Effector CD4-positive, alpha-beta T cell (primary cell): ENCODE measurements at regions not wholly inside any gene's neighbourhood (a gene's known extent, or its start where the extent isn't known, plus 50 kb on each side); places are given as distances from the start of the nearest gene placed in this dataset.
"Not testable (repeated sequence)": the region's sequence is repeated elsewhere in the genome, so short reads cannot be mapped to it uniquely, and the experiment has no call there.

Experiments used
- DNase-seq: peaks from one replicate; pipeline ENCODE4 v3.0.0-alpha.2; 2020

DNA sequence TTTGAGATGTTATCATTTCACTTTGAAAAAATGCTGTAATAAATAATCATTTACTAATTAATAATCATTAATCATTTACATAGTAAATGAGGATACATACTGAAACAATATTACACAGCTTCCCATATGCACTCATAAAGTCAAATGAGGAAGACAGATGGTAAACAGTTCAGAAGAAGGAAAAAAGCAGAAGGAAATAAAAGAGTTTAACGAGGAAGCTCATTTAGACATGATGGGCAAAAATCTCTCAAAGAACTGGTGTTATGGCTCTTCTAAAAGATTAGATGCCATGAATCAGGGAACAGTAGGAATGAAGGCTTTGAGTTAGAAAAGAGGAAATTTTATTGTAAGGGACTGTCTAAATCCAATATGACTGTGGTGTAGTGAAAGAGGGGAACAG, 347.6 kb downstream of the PTPRC start:
- no peak for DNase-seq

DNA sequence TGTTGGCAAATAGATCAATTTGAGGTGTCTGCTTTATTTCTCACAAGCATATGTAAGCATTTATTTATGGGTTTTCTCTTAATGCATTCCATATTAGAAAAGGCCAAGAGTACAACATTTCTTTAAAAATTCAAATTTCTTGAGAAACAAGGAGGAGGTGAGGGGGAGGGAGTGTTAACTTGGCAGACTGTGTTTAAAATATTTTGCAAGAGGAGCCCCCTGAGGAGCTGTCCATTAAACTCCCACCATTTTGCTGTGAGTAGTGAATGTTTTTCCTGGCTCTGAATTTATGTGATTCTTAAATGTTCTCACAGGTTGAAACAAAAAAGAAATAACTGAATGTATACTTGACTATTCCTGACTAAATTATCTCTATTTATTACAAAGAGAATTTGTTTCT, 363.8 kb downstream of the PTPRC start:
- no peak for DNase-seq

DNA sequence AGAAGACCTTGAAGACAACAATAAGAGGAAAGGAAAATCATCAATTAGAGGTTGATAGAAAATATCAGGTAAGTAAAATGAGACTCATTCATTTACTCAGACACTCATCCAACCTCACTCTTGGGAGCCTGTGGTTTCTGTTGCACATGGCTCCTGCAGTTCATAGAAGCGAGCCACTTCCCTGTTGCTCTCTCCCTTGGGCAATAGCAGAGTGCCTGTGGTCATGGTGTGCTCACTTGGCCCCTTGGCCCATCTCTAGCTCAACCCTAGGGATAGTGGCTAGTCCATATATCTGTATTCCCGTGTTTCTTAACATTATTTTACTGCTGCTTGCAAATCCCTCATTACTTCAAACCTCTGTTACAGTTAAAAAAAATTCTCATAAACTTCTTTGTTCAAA, 368.6 kb downstream of the PTPRC start:
- DNase-seq, result no peak

DNA sequence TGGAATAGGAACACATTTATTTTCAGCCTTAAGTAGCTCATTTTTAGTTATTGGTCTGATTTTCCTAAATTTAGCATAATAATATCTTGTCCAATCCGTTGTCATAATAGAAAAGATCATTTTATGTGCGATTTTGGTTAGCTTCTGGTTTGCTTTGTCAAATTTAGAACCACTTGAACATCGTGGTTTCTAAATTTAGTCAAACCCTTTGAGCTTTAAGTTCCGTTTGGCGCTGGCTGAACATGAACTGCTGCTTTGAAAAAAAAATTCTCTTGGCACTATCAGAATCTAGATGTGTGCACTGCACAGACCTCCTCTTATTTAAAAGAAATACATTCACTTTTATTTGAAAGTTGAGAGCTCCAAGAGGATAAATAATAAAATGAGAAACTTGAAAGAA, 370.6 kb downstream of the PTPRC start:
- no peak for DNase-seq

DNA sequence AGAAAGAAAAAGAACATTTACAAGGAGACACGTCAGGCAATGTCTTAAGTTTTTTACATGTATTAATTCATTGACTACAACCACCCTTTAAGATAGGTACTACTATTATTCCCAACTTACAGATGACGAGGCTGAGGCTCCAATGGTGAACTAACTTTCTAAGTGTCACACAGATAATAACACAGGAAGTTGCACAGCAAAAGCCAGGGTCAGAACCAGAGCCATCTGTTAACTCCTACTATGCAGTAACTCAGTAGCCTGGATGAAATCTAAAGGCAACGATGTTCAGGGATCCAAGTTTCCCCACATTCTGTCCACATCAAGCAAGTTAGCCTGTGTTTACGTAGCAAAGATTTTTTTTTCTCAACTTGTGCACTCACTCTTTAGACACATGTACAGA, 371.7 kb downstream of the PTPRC start:
- DNase-seq, result no peak

DNA sequence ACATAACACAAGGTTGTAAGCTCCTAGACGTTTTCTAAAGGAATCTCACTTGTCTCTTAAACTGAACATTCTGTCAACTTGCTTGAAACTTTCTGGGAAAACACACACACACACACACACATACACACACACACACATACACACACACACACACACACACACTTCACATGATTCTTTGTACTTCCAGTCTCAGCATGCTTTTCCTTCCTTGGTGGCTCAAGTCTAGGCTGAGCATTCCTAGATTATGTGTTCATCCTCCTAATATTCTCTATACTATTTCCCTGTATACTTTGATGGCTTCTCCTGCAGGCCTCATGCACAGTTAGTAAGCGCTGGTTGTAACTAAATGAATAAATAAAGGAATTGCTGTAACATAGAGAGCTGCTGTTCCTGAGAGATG, 372.1 kb downstream of the PTPRC start:
- DNase-seq, result no peak

DNA sequence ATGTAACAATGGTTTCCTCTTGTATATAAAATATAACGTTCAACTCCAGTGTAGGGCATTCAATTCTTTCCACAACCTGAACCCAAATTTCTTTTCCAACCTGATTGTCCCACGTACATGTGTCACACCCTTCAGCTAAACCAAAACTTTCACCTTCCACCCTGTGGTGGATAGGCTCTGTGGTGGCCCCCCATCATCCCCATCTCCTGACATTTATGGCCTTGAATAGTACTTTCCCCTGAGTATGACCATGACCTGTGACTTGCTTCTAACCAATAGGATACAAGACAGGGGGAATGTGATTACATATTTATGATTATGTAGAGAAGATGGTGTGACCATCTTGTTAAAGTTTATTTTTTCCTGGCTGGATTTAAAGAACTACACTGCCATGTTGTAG, 377.0 kb downstream of the PTPRC start:
- DNase-seq, result no peak

DNA sequence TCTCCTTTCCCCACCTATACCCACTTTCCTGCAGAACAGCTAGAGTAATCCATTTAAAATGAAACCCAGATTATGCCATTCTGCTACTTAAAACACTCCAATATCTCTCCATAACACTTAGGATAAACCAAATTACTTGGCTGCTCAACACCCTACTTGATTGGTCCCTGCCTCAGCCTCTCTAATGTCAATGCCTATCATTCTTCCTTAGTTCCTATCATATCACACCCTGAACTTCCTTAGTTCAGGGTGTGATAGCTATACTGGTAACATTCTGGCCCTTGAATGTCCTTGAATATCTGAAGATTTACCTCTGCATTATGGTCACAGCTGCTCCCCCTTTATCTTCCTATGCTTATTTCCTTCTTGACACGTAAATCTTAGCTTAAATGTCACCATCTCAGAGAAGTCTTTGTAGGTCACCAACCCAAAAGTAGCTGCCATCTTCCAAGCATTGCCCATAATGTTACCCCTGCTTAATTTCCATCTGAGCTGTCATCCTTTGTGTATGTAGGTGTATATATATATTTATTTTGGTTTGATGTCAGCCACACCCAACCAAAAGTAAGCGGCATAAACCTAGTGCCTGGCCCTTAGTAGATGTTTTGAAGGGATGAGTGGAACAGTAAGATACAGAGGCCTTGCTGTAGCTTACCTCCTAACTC, 379.8 kb downstream of the PTPRC start:
- DNase-seq, result no peak

DNA sequence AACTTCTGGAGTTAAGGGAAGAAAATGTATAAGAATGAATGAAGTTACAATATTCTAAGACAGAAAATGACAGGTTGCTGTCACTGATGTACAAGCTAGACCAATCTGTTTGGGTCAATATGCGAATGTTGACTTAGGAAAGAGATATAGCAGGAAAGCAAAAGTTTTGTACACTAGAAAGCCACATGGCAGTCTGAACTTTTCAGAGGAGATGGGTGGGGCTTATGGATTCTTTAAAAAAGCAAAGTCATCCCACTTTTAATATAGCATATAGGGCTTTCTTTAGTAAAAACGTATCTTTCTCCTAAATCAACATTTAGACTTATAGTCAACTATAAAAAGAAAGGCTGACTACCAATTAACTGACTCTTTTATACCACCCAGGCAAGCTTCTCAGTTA, 381.2 kb downstream of the PTPRC start:
- no peak for DNase-seq

DNA sequence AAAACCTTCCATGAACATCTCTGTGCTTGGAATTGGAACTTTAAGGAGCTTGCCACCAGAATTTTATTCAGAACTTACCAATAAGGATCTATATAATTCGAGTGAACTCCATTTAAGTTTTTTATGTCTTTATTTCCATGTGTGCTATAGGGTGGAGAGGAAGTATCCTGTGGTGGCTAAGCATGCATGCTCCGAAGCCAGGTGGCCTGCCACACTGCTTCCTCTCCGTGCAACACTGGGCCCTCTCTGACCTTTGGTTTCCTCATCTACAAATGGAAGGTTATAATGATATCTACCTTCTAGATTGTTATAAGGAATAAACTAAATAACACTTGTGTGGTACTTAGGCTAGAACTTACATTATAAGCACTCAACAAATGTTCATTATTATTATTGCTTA, 382.1 kb downstream of the PTPRC start:
- DNase-seq, result no peak

DNA sequence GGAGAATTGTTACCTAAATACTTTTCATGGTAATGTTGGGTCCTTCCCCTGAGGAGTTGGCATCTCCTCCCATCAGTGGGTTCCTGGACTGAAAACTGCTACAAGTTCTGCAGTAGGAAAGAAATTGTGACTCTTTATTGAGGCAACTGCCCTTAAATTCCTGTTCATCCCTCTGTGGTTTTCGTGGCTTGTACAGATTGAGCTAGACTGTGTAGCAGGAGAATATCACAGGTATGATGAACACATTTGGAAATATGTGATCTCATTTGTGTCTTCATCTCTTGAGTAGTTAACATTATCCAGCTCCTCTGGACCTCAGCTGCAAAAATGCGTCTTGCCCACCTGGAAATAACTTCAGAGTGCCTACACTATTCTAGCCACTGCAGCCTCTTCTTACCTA, 390.6 kb downstream of the PTPRC start:
- no peak for DNase-seq

DNA sequence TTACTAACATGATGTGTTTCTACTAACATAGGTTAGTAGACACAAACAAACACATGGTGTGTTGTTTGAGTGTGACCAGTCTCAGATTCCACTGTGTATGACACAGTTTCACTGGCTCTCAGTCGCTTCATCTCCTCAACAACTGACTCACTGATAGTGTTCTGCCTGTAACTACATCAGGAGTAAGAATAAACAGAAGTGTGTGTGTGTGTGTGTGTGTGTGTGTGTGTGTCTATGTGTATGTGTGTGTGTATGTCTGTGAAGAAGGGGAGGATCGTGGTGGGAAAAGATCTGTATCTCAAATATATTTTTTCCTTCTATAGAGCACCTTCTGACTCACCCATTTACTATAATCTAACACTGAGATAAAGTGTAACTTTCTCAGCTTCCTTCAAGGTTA, 391.0 kb downstream of the PTPRC start:
- no peak for DNase-seq

DNA sequence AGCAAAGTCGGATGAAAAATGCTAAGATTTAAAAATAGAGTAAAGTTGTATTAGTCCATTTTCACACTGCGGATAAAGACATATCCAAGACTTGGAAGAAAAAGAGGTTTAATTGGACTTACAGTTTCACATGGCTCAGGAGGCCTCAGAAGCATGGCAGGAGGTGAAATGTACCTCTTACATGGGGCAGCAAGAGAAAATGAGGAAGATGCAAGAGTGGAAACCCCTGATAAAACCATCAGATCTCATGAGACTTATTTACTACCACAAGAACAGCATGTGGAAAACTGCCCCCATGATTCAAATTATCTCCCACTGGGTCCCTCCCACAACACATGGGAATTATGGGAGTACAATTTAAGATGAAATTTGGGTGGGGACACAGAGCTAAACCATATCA, 391.7 kb downstream of the PTPRC start:
- DNase-seq, result not testable (repeated sequence)

DNA sequence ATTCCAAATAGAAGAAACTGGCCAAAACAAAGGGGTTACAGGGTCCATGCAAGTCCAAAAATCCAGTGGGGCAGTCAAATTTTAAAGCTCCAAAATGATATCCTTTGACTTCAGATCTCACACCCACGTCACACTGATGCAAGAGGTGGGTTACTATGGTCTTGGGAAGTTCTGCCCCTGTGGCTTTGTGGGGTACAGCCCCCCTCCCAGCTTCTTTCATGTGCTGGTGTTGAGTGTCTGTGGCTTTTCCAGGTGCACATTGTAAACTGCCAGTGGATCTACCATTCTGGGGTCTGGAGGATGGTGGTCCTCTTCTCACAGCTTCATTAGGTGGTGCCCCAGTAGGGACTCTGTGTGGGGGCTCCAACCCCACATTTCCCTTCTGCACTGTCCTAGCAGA, 392.3 kb downstream of the PTPRC start:
- not testable (repeated sequence) for DNase-seq

DNA sequence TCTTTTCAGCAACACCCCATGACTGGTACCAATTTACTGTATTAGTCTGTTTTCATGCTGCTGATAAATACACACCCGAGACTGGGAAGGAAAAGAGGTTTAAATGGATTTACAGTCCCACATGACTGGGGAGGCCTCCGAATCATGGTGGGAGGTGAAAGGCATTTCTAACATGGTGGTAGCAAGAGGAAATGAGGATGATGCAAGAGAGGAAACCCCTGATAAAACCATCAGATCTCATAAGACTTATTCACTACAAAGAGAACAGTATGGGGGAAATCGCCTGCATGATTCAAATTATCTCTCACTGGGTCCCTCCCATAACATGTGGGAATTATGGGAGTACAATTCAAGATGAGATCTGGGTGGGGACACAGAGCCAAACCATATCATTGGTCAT, 393.6 kb downstream of the PTPRC start:
- DNase-seq, result not testable (repeated sequence)

DNA sequence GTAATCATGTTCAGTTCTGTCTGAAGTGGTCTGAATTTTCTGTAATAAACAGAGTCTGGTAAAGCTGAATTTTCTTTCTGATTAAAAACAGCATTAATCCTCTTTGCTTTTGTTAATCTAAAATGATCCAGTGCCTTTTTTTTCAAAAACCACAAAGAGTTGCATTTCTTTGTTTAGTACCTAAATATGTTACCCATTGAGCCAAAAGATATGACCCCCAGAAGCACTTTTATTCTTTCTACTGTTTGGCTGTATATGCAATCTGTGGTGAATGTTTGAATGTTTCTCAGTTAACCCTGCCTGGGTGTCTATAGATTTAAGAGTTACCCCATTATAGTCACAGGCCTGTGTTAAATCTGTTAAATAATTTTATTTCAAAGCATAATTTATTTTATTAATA, 394.8 kb downstream of the PTPRC start:
- DNase-seq, result no peak

DNA sequence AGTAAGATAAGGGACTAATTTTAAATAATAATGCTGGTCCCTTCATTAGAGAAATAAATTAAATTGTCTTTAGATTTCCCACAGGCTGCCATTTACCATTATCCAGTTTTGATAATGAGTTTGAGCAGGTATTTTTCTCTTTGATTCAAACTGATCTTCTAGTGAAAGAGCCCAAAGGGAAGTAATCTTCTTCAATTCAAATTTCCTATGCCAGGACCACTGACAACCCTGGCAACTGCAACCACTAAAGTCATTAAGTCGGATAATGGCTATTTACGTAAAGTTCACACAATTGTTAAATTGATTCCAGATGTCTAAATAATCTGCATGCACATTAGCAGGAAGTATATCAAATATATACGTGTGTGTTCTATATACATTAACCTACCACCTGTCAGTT, 399.3 kb downstream of the PTPRC start:
- DNase-seq, result no peak

DNA sequence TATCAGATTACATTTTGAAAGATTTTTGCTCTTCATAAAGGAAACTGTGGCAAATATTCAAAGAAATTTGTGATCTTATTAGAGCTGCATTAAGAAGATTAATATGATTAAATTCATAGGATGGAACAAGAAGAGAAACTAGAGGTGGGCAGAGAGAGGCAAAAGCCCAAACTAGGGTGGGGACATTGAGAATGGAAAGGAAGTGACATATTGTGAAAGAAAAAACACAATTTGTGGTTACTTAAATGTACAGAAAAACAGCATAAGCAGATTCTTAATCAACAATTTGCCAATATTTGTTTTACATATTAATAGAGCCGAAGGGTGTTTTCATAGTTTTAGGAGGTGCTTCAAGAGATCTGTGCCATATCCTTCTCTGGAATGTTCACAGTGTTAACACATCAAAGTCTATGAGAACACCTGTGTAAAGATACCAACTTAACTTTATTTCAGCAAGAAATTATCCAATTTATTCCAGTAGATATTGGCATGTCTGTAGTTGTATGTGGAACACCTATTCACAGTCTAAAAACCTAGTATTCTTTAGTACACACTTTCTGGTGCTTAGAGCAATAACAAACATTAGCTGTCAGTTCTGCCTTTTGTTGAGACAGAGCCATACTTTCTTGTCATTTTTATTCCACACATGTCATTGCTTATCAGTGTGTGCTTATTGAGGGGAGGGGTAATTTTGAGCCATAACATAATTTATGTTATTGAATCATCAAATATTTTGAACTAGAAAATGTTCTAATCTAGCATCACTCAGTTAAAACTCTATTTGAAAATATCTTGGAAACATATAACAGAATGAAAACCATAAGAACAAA, 401.5 kb downstream of the PTPRC start:
- DNase-seq, result no peak

DNA sequence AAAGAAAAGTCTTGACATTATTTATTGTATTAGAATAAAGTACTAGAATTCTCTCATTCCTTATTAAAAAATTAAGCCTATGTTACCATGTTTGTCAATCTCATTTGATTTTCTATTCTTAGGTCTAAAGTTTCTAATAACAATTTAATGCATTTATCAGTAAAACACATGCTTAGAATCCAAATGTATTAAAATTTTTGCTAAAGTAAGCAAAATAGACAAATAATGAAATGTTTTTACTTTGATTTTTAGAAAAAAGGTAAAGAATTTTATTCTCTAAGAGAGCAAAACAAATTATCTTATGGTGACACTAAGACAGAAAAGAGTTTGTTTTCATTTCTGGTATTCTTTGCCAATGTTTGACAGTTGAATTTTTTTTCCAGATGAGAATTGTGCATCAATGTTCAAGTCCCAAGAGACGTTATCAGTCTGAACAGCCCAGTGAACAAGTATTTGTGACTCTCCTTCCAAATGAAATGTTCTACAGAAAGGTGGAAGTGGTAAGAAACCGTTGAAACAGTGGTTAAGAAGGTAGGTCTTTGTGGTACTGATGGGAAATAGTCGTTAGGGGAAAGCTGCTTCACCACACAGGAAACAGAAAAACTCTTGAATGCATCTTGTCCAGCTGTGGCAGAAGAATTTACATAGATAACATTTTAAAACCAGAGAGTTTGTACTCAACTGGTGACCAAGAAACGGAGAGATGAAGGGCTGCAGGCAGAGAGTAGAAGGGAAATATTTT, 402.5 kb downstream of the PTPRC start:
- DNase-seq, result no peak

DNA sequence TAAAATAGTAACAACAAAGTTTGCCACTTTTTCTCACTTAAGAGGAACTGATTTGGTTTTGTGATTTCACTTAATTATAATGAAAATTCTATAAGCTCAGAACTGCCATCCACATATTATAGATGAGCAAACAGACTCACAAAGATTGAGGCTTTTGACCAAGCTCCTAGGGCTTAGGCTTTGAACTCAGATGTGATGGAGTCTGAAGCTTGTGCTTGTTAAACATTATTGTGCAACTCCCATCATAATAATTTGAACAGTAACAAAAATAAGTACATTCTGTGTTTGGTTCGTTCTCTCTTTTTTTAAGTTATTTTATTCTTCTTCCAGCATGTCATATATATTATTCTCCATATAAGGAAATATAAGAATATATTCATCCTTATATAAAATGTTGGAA, 403.4 kb downstream of the PTPRC start:
- DNase-seq, result no peak

DNA sequence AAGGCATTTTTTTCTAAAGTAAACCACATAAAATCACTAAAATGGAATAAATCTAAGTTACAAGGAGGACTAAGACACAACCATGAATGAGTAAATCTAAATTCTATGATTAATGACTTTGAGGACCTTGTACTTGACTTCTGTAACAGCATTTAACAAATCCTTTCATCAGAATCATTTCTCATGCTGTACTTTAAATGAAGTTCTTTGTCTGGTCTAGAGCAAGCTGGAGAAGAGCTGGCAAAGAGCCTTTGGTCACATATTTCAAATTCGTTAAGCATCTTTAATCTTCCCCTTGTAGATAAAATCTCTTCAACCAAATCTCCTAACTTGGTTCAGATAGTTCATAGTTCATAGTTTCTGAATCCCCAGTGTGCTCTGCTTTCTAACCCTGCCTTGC, 405.4 kb downstream of the PTPRC start:
- no peak for DNase-seq

DNA sequence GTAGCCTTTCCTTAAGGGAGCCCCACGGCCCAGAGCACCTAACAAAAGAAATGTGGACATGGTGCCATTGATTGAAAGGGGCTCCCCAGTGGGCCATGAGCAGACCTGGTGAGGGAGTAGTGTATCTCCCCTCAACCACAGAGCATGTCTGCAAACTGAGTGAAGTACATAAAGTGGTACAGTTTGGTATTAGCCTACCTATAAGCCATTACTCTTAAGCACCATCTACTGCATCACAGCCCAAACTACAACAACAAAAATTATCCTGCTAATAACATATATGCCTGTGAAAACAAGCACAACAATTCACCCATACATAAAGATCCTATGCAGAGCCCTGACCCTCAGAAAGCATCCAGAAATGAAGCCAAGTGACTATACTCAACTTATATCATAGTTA, 407.8 kb downstream of the PTPRC start:
- no peak for DNase-seq

DNA sequence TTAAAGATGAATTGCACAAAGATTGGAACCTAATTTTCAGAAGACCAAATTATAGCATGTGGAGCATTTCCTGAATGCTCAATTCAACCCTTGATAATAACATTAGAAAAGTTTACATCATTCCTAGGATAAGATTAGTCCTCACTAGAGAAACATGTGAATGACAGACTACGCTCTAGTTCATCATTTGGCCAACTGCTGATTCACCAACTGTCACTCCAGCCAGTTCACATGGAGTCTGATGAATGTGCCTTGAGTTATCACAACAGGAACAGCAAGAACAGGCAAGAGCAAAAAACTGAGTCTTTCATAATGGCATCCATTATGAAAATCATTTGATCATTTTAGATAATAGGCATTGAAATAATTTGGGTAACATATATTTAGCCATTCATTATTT, 415.9 kb downstream of the PTPRC start:
- no peak for DNase-seq

DNA sequence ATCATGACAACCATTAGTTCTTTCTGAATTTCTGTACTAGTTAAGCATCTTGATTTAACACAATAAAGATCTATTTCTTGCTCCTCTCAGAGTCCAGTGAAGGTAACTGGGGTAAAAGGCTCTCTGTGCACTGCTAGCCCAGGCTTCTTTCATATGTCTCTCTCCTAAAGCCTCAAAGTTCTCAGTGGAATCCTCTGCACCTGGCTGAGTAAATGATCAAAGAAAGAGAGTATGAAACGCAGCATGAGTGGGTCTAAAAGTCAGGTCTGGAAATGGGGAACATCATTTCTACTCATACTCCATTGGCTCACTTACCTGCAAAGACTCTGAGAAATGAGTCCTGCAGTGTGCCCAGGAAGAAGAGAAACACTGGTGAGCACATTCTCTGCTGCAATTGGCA, 418.5 kb downstream of the PTPRC start:
- no peak for DNase-seq
